ENCODE measurements at regions not wholly inside any gene's neighbourhood (a gene's known extent, or its start where the extent isn't known, plus 50 kb on each side); places are given as distances from the start of the nearest gene placed in this dataset.
"Not testable (repeated sequence)": the region's sequence is repeated elsewhere in the genome, so short reads cannot be mapped to it uniquely, and the experiment has no call there.

GRCh38 chr1:234861761-234862160 lies 251.8 kb upstream of the IRF2BP2 start:
- DNase-seq, result no peak

GRCh38 chr1:234861024-234861620 lies 251.1 kb upstream of the IRF2BP2 start:
- no peak for DNase-seq

GRCh38 chr1:234858722-234859121 lies 248.7 kb upstream of the IRF2BP2 start:
- no peak for DNase-seq

GRCh38 chr1:234856845-234857245 lies 246.9 kb upstream of the IRF2BP2 start:
- peak; percentile 68 for DNase-seq

- no peak for DNase-seq
Observed at GRCh38 chr1:234855851-234856250, 245.9 kb upstream of the IRF2BP2 start.

- DNase-seq, result no peak
Observed at GRCh38 chr1:234854645-234855039, 244.7 kb upstream of the IRF2BP2 start.

GRCh38 chr1:234853906-234854644 lies 244.1 kb upstream of the IRF2BP2 start:
- DNase-seq, result no peak

- DNase-seq, result no peak
Observed at GRCh38 chr1:234852659-234853058, 242.7 kb upstream of the IRF2BP2 start.

- DNase-seq, result no peak
Observed at GRCh38 chr1:234851450-234852438, 241.8 kb upstream of the IRF2BP2 start.

- no peak for DNase-seq
Observed at GRCh38 chr1:234849832-234850231, 239.9 kb upstream of the IRF2BP2 start.

GRCh38 chr1:234848972-234849649 lies 239.1 kb upstream of the IRF2BP2 start:
- DNase-seq, result no peak

GRCh38 chr1:234846813-234847212 lies 236.8 kb upstream of the IRF2BP2 start:
- DNase-seq, result not testable (repeated sequence)

- DNase-seq, result no peak
Observed at GRCh38 chr1:234845836-234846235, 235.9 kb upstream of the IRF2BP2 start.

- no peak for DNase-seq
Observed at GRCh38 chr1:234845097-234845660, 235.2 kb upstream of the IRF2BP2 start.

GRCh38 chr1:234844479-234845031 lies 234.6 kb upstream of the IRF2BP2 start:
- no peak for DNase-seq

- no peak for DNase-seq
Observed at GRCh38 chr1:234843946-234844345, 234.0 kb upstream of the IRF2BP2 start.

GRCh38 chr1:234842726-234843641 lies 233.0 kb upstream of the IRF2BP2 start:
- DNase-seq, result peak; percentile 40

- no peak for DNase-seq
Observed at GRCh38 chr1:234841710-234842231, 231.8 kb upstream of the IRF2BP2 start.

GRCh38 chr1:234841281-234841680 lies 231.3 kb upstream of the IRF2BP2 start:
- DNase-seq, result no peak

- no peak for DNase-seq
Observed at GRCh38 chr1:234840843-234841242, 230.9 kb upstream of the IRF2BP2 start.

All from tongue (tissue), 1 donor.